ENCODE measurements at regions not wholly inside any gene's neighbourhood (a gene's known extent, or its start where the extent isn't known, plus 50 kb on each side); places are given as distances from the start of the nearest gene placed in this dataset.
"Not testable (repeated sequence)": the region's sequence is repeated elsewhere in the genome, so short reads cannot be mapped to it uniquely, and the experiment has no call there.

DNA sequence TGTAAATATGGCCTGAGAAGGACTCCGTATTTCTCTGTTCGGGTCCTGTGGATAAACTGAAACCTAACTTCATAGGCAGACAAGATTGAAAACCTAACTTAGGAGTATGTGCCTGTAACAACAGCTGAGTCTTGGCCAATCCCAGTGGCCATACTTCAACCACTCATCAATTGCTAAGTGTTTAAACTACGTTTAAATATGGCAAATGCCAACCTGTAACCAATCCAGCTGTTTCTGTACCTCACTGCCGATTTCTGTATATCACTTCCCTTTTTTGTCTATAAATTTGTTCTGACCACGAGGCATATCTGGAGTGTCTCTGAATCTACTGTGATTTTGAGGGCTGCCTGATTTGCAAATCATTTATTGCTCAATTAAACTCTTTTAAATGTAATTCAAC lies 272.3 kb downstream of the LPIN1 start:
- TF ChIP-seq POLR2A (IDR thresholded peaks at IDR 0.05): not testable (repeated sequence)
- TF ChIP-seq, protein P1, sequence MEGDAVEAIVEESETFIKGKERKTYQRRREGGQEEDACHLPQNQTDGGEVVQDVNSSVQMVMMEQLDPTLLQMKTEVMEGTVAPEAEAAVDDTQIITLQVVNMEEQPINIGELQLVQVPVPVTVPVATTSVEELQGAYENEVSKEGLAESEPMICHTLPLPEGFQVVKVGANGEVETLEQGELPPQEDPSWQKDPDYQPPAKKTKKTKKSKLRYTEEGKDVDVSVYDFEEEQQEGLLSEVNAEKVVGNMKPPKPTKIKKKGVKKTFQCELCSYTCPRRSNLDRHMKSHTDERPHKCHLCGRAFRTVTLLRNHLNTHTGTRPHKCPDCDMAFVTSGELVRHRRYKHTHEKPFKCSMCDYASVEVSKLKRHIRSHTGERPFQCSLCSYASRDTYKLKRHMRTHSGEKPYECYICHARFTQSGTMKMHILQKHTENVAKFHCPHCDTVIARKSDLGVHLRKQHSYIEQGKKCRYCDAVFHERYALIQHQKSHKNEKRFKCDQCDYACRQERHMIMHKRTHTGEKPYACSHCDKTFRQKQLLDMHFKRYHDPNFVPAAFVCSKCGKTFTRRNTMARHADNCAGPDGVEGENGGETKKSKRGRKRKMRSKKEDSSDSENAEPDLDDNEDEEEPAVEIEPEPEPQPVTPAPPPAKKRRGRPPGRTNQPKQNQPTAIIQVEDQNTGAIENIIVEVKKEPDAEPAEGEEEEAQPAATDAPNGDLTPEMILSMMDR (IDR thresholded peaks at IDR 0.05): not testable (repeated sequence)
